CD4-positive, alpha-beta T cell treated with Interleukin-17A for 1 hour (primary cell): ENCODE measurements at regions not wholly inside any gene's neighbourhood (a gene's known extent, or its start where the extent isn't known, plus 50 kb on each side); places are given as distances from the start of the nearest gene placed in this dataset.

ENCODE experiments used
- DNase-seq: peaks from one replicate; pipeline ENCODE4 v3.0.0-alpha.2; 2020

GRCh38 chr22:49519117-49519737 is 308.4 kb downstream of the BRD1 start:
- no peak for DNase-seq

- no peak for DNase-seq
These were observed 309.2 kb downstream of the BRD1 start for GRCh38 chr22:49518436-49518970.

DNA sequence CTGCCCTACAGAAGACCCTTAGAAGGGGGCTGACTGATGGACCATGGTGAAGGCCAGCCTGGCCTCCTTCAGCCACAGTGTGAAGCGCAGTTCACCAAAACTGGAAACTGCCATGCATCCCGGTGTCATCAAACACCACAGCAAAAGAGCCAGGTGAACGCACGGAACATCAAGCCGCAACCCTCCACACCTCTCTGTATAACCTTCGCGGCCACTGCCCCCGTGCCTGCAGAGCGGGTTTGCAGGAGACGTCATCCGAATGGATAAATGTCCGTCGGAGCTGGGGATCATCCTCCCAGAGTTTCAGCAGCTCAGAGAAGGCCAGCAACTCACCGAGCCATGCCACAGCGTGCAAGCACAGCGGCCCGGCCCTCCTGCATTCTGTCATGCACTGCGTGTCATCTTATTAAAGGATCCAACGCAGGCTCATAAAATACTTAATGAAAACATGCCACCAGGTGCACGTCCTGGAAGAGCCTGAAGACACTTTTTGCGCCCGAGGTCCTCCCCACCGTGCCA is 309.9 kb downstream of the BRD1 start:
- no peak for DNase-seq

DNA sequence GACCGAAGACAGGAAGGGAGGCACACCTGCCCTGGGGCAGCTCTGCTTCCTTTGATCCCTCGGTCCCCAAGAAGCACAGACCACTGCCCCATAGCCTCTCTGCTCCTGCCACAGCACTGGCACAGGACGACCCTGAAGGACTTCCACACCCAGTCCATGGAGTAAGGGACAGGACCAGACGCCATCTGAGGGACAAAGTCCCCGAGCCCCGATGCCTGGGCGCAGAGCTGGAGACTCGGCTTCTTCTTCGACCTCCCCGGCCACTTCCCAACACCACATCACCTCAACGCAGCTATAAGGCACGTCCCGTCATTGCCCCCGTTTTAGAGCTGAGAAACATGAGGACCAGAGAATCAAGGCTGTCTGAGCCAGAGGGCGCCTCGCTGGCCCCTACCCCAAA is 310.5 kb downstream of the BRD1 start:
- no peak for DNase-seq

DNA sequence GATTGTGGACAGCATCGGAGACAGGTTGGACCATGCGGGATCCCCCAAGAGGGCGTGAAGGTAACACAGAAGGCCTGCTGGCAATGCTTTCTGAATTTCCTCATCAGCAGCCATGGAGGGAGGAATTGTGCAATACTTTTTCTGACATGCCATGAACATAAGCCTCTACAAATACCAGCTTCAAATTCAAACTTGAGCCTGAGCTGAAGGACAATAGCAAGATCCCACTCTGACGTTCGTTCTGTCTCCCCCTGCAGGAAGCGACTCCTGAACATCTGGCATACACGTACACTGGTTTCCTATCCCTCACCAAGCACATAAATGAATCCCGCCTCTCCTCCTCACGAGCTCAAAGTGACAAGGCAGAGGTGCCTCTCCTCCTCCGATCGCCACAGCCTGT is 312.2 kb downstream of the BRD1 start:
- DNase-seq: no peak

GRCh38 chr22:49514641-49515040 is 313.0 kb downstream of the BRD1 start:
- no peak for DNase-seq

GRCh38 chr22:49514211-49514610 is 313.5 kb downstream of the BRD1 start:
- no peak for DNase-seq

DNA sequence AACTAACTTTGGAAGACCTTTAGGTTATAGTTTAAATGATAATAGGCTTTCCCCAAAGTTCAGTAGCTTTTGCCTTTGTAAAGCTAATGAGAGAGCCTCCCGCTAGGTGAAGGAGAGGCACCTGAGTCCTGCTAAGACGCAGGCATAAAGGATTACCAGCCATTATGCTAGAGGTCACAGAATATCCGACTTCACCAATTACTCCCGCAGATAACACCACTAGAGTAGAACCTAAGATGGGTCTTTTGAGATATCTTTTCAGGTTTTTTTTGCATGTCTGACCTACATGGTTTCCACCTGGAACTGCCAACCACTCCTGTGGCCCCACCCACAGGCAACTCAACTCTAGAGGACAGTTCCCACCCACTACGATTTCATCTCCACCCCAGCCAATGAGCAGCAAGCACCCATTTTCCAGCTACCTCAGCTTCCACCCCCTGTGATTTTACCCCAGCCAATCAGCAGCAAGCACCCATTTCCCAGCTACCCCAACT is 314.3 kb downstream of the BRD1 start:
- no peak for DNase-seq

GRCh38 chr22:49512487-49513165 is 315.0 kb downstream of the BRD1 start:
- DNase-seq: no peak

DNA sequence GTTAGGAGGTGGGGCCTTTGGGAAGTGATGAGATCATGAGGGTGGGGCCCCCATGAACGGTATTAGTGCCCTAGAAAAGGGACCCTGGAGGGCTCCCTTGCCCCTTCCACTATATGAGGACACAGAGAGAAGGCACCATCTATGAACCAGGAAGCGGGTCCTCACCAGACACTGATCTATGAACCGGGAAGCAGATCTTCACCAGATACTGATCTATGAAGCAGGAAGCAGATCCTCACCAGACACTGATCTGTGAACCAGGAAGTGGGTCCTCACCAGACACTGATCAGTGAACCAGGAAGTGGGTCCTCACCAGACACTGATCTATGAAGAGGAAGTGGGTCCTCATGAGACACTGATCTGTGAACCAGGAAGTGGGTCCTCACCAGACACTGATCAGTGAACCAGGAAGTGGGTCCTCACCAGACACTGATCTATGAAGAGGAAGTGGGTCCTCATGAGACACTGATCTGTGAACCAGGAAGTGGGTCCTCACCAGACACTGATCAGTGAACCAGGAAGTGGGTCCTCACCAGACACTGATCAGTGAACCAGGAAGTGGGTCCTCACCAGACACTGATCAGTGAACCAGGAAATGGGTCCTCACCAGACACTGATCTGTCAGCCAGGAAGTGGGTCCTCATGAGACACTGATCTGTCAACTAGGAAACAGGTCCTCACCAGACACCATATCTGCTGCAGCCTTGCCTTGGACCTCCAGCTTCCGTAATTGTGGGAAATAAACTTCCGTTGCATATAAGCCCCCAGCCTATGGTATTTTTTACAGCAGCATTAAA is 316.1 kb downstream of the BRD1 start:
- DNase-seq: peak; percentile 24

DNA sequence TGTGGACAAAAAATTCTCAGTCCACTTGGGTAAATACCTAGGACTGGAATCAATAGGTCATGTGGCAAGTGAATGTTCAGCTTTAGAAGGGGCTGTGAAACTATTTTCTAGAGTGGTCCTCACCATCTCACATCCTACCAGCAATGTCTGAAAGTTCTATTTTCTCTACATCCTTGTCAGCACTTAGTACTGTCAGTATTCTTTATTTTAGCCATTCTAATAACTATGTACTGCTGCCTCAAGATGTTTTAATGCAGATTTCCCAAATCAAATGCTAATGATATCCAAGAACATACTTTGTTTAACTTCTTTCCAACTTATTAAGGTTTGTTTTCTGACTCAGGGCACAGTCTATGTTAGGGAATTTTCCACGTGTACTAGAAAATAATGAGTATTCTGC is 317.0 kb downstream of the BRD1 start:
- no peak for DNase-seq

DNA sequence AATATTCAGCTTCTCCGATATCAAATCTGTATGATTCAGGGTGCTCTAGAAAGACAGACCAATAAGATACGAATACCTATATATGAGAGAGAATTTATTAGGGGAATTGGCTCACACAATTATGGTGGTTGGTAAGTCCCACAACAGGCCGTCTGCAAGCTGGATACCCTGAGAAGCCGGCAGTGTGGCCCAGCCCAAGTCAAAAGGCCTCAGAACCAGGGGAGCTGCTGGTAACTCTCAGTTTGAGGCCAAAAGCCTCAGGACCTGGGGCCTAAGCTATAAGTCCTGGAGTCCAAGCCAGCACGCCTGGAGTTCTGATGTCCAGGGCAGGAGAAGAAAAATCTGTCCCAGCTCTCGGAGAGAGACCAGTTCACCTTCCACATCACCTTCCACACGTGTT is 318.7 kb downstream of the BRD1 start:
- DNase-seq: no peak

- no peak for DNase-seq
These were observed 319.1 kb downstream of the BRD1 start for GRCh38 chr22:49508561-49508960.

- no peak for DNase-seq
These were observed 319.9 kb downstream of the BRD1 start for GRCh38 chr22:49507607-49508292.

DNA sequence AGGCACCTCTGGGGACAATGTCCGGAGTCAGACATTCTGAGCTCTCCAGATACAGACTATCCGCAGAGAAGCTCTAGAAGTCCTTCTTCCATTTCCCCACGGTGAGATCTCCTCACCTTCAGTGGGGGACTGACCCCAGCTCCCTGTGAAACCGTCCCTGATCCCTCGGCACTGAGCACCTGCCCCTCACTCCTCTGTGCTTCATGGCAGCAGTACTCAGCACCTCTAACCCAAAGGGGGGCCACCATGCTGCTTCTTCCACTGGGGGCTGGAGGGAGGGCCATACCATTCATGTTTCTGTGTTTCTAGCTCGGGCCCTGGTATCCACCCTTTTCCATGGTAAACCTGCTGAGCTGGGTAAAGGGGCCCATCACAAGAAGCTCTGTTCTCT is 321.7 kb downstream of the BRD1 start:
- DNase-seq: no peak

DNA sequence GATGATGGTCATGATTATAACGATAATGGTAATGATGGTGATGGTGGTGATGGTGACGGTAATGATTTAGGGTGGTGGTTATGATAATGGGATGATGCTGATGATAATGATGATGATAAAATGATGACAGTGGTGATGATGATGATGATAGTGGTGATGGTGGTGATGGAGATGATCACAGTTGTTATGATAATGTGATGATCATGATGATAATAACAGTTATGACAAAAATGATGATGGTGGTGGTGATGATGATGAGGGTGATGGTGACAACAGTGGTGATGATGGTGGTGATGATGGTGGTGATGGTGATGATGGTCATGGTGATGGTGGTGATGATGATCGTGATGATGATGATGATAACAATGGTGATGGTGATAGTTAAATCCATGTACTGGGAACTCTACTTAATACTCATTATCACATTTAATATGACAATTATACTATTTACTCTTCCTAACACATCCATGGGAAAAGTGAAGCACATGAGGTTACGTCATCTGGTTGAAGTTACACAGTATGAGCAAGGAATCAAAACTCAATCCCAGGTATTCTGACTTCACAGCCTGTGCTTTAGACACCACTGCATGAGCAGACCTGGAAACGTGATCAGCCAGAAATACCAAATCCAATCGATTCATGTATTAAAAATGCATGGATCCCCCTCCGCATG is 322.2 kb downstream of the BRD1 start:
- no peak for DNase-seq

DNA sequence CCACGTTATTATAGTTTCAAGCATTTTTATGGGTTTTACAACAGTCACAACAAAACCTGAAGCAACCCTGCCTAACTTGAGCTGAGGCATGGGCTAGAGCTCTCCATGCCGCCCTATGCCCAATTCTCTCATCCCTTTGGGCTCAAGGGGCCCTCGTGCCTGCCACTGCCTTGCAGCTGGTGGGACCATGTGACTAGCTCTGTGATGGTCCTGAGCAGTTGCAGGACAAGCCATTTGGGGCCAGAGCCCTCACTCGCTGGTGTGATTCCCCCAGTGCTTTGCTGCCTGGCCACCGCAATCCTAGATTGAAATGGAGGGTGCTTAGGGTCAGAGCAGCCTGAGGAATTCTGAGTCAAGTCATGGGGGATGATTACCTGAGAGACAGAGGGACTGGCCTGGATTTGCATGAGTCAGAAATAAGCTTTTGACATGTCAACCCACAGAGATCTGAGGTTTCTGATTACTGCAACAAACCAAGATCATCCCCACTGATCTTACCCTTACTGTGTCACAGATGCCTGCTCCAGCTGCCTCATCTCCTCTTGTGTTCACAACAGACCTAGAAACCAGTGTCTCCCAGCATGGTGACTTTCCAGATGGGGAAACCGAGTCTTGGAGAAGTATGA is 323.7 kb downstream of the BRD1 start:
- DNase-seq: no peak

DNA sequence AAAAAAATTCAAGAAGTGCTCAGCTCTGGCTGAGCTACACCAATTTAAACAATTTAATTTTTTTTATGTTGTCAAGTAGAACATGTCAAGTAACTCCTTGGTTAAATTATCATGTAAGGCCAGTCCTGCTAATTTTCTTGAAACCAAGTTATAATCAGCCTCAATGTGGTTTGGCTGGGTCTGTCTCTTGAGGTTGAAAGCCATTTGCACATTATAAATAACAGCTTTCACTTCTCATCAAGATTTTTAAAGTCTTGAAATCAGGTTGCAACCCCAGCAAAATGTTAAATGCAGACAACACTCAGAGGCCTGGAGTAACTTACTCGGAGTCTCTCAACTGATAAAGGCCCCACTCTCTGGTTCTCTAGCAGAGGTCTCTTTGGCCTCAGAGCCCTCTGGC is 324.4 kb downstream of the BRD1 start:
- no peak for DNase-seq

GRCh38 chr22:49502126-49502826 is 325.4 kb downstream of the BRD1 start:
- DNase-seq: no peak

- DNase-seq: no peak
These were observed 326.7 kb downstream of the BRD1 start for GRCh38 chr22:49500942-49501395.

GRCh38 chr22:49500076-49500460 is 327.6 kb downstream of the BRD1 start:
- DNase-seq: no peak
